ENCODE measurements at regions not wholly inside any gene's neighbourhood (a gene's known extent, or its start where the extent isn't known, plus 50 kb on each side); places are given as distances from the start of the nearest gene placed in this dataset.

- TF ChIP-seq YY1 (IDR thresholded peaks at IDR 0.05; ENCODE audit: low read depth) = no peak
- TF ChIP-seq SIN3A (IDR thresholded peaks at IDR 0.05; ENCODE audit: borderline replicate concordance, low read depth, low read length) = no peak
- no peak for TF ChIP-seq JUND (IDR thresholded peaks at IDR 0.05)
- TF ChIP-seq NFIC (IDR thresholded peaks at IDR 0.05; ENCODE audit: borderline replicate concordance) = no peak
- no peak for TF ChIP-seq FOSL2 (IDR thresholded peaks at IDR 0.05; ENCODE audit: borderline replicate concordance, low read depth)
- TF ChIP-seq NRF1 (IDR thresholded peaks at IDR 0.05; ENCODE audit: low read depth, low read length) = no peak
- no peak for TF ChIP-seq MAX (IDR thresholded peaks at IDR 0.05; ENCODE audit: low read depth)
- TF ChIP-seq, protein P1, sequence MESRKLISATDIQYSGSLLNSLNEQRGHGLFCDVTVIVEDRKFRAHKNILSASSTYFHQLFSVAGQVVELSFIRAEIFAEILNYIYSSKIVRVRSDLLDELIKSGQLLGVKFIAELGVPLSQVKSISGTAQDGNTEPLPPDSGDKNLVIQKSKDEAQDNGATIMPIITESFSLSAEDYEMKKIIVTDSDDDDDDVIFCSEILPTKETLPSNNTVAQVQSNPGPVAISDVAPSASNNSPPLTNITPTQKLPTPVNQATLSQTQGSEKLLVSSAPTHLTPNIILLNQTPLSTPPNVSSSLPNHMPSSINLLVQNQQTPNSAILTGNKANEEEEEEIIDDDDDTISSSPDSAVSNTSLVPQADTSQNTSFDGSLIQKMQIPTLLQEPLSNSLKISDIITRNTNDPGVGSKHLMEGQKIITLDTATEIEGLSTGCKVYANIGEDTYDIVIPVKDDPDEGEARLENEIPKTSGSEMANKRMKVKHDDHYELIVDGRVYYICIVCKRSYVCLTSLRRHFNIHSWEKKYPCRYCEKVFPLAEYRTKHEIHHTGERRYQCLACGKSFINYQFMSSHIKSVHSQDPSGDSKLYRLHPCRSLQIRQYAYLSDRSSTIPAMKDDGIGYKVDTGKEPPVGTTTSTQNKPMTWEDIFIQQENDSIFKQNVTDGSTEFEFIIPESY (IDR thresholded peaks at IDR 0.05; ENCODE audit: borderline replicate concordance, low read depth) = no peak
- no peak for TF ChIP-seq POLR2AphosphoS5 (IDR thresholded peaks at IDR 0.05; ENCODE audit: low read depth, low read length)
- TF ChIP-seq TAF1 (IDR thresholded peaks at IDR 0.05; ENCODE audit: borderline replicate concordance, low read depth, low read length) = no peak
- no peak for TF ChIP-seq TEAD4 (IDR thresholded peaks at IDR 0.05; ENCODE audit: borderline replicate concordance, insufficient read depth)
- TF ChIP-seq EP300 (IDR thresholded peaks at IDR 0.05; ENCODE audit: borderline replicate concordance in 1 of 2, low read depth in 1 of 2, low read length in 1 of 2) = no peak
- CTCF ChIA-PET = interaction anchor here (1.3 kb wide), 1 partner anchor 10 kb away, joined by 4 read pairs; no protein-coding TSS in a partner anchor
- Histone ChIP-seq H4K20me1 (ENCODE audit: insufficient read depth) (no peaks in the 10 kb centered on the region), H2AFZ (ENCODE audit: low read depth) (no peak overlapping the region), H3K27me3 (ENCODE audit: insufficient read depth) (peaks cover 21% of the 10 kb centered on the region; the same call in 1 of the 2 replicates), H3K79me2 (ENCODE audit: insufficient read depth) (no peaks in the 10 kb centered on the region), H3F3A (replicated peaks; ENCODE audit: insufficient read depth) (no peaks in the 10 kb centered on the region), H3K4me3 (ENCODE audit: low read depth in 2 of 2, low read length in 1 of 2) (no peak overlapping the region), H3K4me1 (ENCODE audit: control insufficient read depth in 1 of 2, insufficient read depth in 2 of 2, low read depth in 1 of 2, low read length in 1 of 2) (no peaks in the 10 kb centered on the region), H3K9me3 (no peaks in the 10 kb centered on the region), H3K36me3 (replicated peaks in 1 of 2; ENCODE audit: control insufficient read depth in 1 of 2, insufficient read depth in 2 of 2, low read length in 1 of 2) (no peaks in the 10 kb centered on the region), H3K9me2 (no peaks in the 10 kb centered on the region), H3K4me2 (no peak overlapping the region), H3K9ac (no peak overlapping the region), H3K27ac (ENCODE audit: low read depth in 2 of 2, low read length in 1 of 2) (no peak overlapping the region)
- no peak for DNase-seq
- WGBS (ENCODE audit: low lambda C conversion rate) = 3% methylated on average over 6 of the region's 6 CpGs
- POLR2A ChIA-PET = no interaction called here
These were observed 132.9 kb downstream of the C3orf38 start for GRCh38 chr3:88282528-88283241.

DNA sequence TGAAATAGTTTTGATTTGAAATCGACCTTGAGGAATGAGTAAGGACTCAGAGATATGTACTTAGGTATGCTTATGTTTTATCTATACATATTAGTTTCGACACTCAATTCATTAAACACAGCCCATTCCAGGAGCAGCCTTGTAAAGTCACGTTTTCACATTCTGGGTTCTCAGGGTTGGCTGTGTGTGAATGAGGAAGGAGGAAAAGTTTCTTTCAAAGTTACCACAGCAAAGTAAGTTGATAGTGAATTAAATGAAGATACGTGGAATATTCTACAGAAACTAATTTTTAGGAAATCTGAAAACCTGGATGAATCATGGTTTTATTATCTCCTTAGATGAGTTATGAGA lies 133.5 kb downstream of the C3orf38 start:
- Histone ChIP-seq H3K79me2 (ENCODE audit: insufficient read depth) (no peaks in the 10 kb centered on the region), H3K4me1 (ENCODE audit: control insufficient read depth in 1 of 2, insufficient read depth in 2 of 2, low read depth in 1 of 2, low read length in 1 of 2) (no peaks in the 10 kb centered on the region), H3K27me3 (ENCODE audit: insufficient read depth) (peaks cover 21% of the 10 kb centered on the region; the same call in 1 of the 2 replicates), H3K27ac (ENCODE audit: low read depth in 2 of 2, low read length in 1 of 2) (no peak overlapping the region), H3F3A (replicated peaks; ENCODE audit: insufficient read depth) (no peaks in the 10 kb centered on the region), H4K20me1 (ENCODE audit: insufficient read depth) (no peaks in the 10 kb centered on the region), H3K4me3 (ENCODE audit: low read depth in 2 of 2, low read length in 1 of 2) (no peak overlapping the region), H3K9me2 (no peaks in the 10 kb centered on the region), H3K36me3 (replicated peaks in 1 of 2; ENCODE audit: control insufficient read depth in 1 of 2, insufficient read depth in 2 of 2, low read length in 1 of 2) (no peaks in the 10 kb centered on the region), H3K9me3 (no peaks in the 10 kb centered on the region), H2AFZ (ENCODE audit: low read depth) (no peak overlapping the region), H3K4me2 (no peak overlapping the region), H3K9ac (no peak overlapping the region)
- ChIA-PET CTCF (interaction anchor here (1.3 kb wide), 1 partner anchor 10 kb away, joined by 4 read pairs; no protein-coding TSS in a partner anchor), POLR2A (no interaction called here)
- DNase-seq = no peak
- under 1% methylated on average over 4 of the region's 4 CpGs for WGBS (ENCODE audit: low lambda C conversion rate)
- TF ChIP-seq NFIC (IDR thresholded peaks at IDR 0.05; ENCODE audit: borderline replicate concordance) (no peak), RCOR1 (IDR thresholded peaks at IDR 0.05; ENCODE audit: low read length) (no peak), RFX5 (IDR thresholded peaks at IDR 0.05; ENCODE audit: low read length) (no peak), FOSL2 (IDR thresholded peaks at IDR 0.05; ENCODE audit: borderline replicate concordance, low read depth) (no peak), RXRA (IDR thresholded peaks at IDR 0.05; ENCODE audit: borderline replicate concordance, low read depth) (no peak), TCF12 (IDR thresholded peaks at IDR 0.05) (no peak), EP300 (IDR thresholded peaks at IDR 0.05; ENCODE audit: borderline replicate concordance in 1 of 2, low read depth in 1 of 2, low read length in 1 of 2) (no peak), PBX3 (IDR thresholded peaks at IDR 0.05) (no peak)
- TF ChIP-seq, protein P2, sequence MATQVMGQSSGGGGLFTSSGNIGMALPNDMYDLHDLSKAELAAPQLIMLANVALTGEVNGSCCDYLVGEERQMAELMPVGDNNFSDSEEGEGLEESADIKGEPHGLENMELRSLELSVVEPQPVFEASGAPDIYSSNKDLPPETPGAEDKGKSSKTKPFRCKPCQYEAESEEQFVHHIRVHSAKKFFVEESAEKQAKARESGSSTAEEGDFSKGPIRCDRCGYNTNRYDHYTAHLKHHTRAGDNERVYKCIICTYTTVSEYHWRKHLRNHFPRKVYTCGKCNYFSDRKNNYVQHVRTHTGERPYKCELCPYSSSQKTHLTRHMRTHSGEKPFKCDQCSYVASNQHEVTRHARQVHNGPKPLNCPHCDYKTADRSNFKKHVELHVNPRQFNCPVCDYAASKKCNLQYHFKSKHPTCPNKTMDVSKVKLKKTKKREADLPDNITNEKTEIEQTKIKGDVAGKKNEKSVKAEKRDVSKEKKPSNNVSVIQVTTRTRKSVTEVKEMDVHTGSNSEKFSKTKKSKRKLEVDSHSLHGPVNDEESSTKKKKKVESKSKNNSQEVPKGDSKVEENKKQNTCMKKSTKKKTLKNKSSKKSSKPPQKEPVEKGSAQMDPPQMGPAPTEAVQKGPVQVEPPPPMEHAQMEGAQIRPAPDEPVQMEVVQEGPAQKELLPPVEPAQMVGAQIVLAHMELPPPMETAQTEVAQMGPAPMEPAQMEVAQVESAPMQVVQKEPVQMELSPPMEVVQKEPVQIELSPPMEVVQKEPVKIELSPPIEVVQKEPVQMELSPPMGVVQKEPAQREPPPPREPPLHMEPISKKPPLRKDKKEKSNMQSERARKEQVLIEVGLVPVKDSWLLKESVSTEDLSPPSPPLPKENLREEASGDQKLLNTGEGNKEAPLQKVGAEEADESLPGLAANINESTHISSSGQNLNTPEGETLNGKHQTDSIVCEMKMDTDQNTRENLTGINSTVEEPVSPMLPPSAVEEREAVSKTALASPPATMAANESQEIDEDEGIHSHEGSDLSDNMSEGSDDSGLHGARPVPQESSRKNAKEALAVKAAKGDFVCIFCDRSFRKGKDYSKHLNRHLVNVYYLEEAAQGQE (IDR thresholded peaks at IDR 0.05; ENCODE audit: low read depth, low read length) = no peak
- TF ChIP-seq, protein P1 (IDR thresholded peaks at IDR 0.05; ENCODE audit: borderline replicate concordance, low read depth) = no peak
